Stimulated activated CD4-positive, alpha-beta T cell treated with anti-CD3 and anti-CD28 coated beads, Interleukin-12 subunit alpha, Interleukin-12 subunit beta, amount 100 ng/mL, for 48 hours (primary cell): ENCODE measurements at regions not wholly inside any gene's neighbourhood (a gene's known extent, or its start where the extent isn't known, plus 50 kb on each side); places are given as distances from the start of the nearest gene placed in this dataset.

Experiments
- DNase-seq, 3 donors: peaks; one replicate each; pipeline ENCODE4 v3.0.0-alpha.2; 2020; ENCODE audit warnings: low read depth in 2 of 3, low spot score in 1 of 3

- no peak for DNase-seq
These were observed 813.0 kb downstream of the TYW1 start for GRCh38 chr7:67809586-67809985.

- no peak for DNase-seq
These were observed 817.1 kb downstream of the TYW1 start for GRCh38 chr7:67813621-67814292.

GRCh38 chr7:67817481-67817880 is 820.8 kb downstream of the TYW1 start:
- no peak for DNase-seq

- DNase-seq: no peak
These were observed 824.5 kb downstream of the TYW1 start for GRCh38 chr7:67821116-67821515.

- no peak for DNase-seq
These were observed 826.7 kb downstream of the TYW1 start for GRCh38 chr7:67823345-67823744.

GRCh38 chr7:67825356-67825755 is 828.7 kb downstream of the TYW1 start:
- no peak for DNase-seq

- DNase-seq: no peak
These were observed 845.3 kb downstream of the TYW1 start for GRCh38 chr7:67841896-67842295.

- no peak for DNase-seq
These were observed 845.9 kb downstream of the TYW1 start for GRCh38 chr7:67842571-67842970.

GRCh38 chr7:67843001-67843565 is 846.5 kb downstream of the TYW1 start:
- DNase-seq: no peak

GRCh38 chr7:67843615-67844014 is 847.0 kb downstream of the TYW1 start:
- DNase-seq: no peak

- DNase-seq: no peak
These were observed 850.6 kb downstream of the TYW1 start for GRCh38 chr7:67847092-67847787.

GRCh38 chr7:67854221-67855178 is 857.9 kb downstream of the TYW1 start:
- no peak for DNase-seq

- no peak for DNase-seq
These were observed 858.7 kb downstream of the TYW1 start for GRCh38 chr7:67855322-67855721.

GRCh38 chr7:67856046-67856445 is 859.4 kb downstream of the TYW1 start:
- DNase-seq: no peak

- no peak for DNase-seq
These were observed 861.1 kb downstream of the TYW1 start for GRCh38 chr7:67857698-67858097.

- DNase-seq: no peak
These were observed 862.3 kb downstream of the TYW1 start for GRCh38 chr7:67858931-67859330.

GRCh38 chr7:67863911-67864310 is 867.3 kb downstream of the TYW1 start:
- no peak for DNase-seq

GRCh38 chr7:67866054-67866453 is 869.4 kb downstream of the TYW1 start:
- no peak for DNase-seq

- no peak for DNase-seq
These were observed 870.2 kb downstream of the TYW1 start for GRCh38 chr7:67866812-67867211.

GRCh38 chr7:67870396-67870795 is 873.8 kb downstream of the TYW1 start:
- no peak for DNase-seq

- no peak for DNase-seq
These were observed 878.9 kb downstream of the TYW1 start for GRCh38 chr7:67875558-67875957.
